ENCODE measurements at regions not wholly inside any gene's neighbourhood (a gene's known extent, or its start where the extent isn't known, plus 50 kb on each side); places are given as distances from the start of the nearest gene placed in this dataset.

DNA sequence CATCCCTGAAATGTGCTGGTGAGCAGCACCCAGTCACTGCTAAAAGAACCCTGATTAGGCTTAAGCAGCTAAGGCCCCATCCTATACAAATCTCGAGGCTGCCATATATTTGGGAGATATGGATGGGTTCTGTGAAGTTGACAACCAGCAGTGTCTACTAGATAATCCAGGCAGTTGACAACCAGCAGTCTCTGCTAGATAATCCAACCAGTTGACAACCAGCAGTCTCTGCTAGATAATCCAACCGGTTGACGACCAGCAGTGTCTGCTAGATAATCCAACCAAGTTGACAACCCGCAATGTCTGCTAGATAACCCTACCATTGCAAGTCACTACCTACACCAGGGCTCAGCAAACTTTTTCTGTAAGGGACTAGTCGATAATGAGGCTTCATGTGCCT lies 58.3 kb upstream of the KDM7A start:
- Histone ChIP-seq H3K4me2 (ENCODE audit: low read length, poor library complexity, severe bottlenecking) (no peak overlapping the region), H2BK15ac (ENCODE audit: low read depth, poor library complexity, severe bottlenecking) (no peak overlapping the region), H2AK5ac (ENCODE audit: low read length, severe bottlenecking) (no peak overlapping the region), H3K4me3 (ENCODE audit: insufficient read depth in 1 of 2, low read depth in 1 of 2, low read length in 2 of 2) (no peak overlapping the region), H3K27me3 (ENCODE audit: control insufficient read depth in 1 of 2, insufficient read depth in 1 of 2, low read length in 2 of 2) (peaks cover 32 to 76% of the 10 kb centered on the region in 2 experiments), H3K23ac (ENCODE audit: low read length in 2 of 2) (no peak overlapping the region), H2BK12ac (ENCODE audit: low read length in 2 of 2) (no peak overlapping the region), H3K9me3 (ENCODE audit: control insufficient read depth, low read length) (no peaks in the 10 kb centered on the region), H3K4me1 (ENCODE audit: control insufficient read depth, insufficient read depth, low read depth, low read length) (peaks cover 14% of the 10 kb centered on the region), H2BK5ac (ENCODE audit: low read depth, low read length, poor library complexity, severe bottlenecking) (no peak overlapping the region), H3K4ac (ENCODE audit: low read depth in 1 of 2, low read length in 2 of 2) (no peak overlapping the region), H4K8ac (ENCODE audit: low read length) (no peak overlapping the region), H3K27ac (ENCODE audit: low read length, poor library complexity, severe bottlenecking) (no peak overlapping the region), H3K18ac (ENCODE audit: low read depth in 1 of 2, low read length in 2 of 2) (no peak overlapping the region), H2AFZ (ENCODE audit: low read depth, low read length) (no peak overlapping the region), H3K9ac (ENCODE audit: low read length) (no peak overlapping the region), H4K91ac (ENCODE audit: low read length) (no peak overlapping the region), H3K14ac (ENCODE audit: low read length in 2 of 2) (no peak overlapping the region), H3K36me3 (ENCODE audit: control insufficient read depth in 1 of 2, insufficient read depth in 2 of 2, low read depth in 1 of 2, low read length in 2 of 2) (no peaks in the 10 kb centered on the region), H3K79me1 (replicated peaks; ENCODE audit: low read length, poor library complexity, severe bottlenecking) (no peaks in the 10 kb centered on the region), H2BK120ac (ENCODE audit: low read depth, low read length) (no peak overlapping the region)
- no peak for DNase-seq
- 70% methylated on average over 3 of the region's 5 CpGs for WGBS

DNA sequence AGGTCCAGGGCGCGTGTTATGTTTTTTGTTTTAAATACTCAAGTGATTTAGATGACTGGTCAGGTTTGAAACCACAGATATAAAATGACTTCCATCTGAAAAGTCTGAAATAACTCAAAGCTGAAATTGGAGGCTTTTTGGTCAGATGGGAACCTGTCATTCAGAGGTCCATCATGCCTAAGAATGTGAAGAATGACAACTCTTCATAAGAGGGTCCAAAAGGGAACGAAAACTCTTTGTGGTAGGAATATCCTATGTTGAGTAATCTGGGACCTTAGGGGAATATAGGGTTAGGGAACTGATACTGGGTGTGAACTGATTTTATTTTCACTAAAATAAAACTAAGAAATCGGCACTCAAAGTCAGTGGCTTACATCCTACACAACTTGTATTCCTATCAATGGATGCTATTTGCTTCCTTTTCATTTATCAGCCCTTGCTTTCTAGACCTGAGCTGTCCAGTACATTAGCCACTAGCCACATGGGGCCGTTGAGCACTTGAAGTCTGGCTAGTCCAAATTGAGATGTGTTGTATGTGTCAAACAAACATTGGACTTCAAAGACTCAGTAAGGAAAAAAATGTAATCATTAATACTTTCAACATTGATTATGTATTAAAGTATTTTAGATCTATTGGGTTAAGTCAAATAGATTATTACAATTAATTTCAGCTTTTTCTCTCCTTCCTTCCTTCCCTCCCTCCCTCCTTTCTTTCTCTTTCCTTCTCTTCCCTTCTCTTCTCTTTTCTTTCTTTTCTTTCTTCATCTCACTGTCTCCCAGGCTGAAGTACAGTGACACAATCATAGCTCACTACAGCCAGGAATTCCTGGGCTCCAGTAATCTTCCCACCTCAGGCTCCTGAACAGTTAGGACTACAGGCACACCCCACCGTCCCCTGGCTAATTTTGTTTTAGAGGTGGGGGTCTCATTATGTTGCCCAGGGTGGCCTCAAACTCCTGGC lies 56.5 kb upstream of the KDM7A start:
- 97% methylated on average over 3 of the region's 6 CpGs for WGBS
- H2BK5ac ChIP-seq (ENCODE audit: low read depth, low read length, poor library complexity, severe bottlenecking): no peak overlapping the region
- no peak overlapping the region for H3K4me2 ChIP-seq (ENCODE audit: low read length, poor library complexity, severe bottlenecking)
- H2AK5ac ChIP-seq (ENCODE audit: low read length, severe bottlenecking): no peak overlapping the region
- no peak overlapping the region for H2BK120ac ChIP-seq (ENCODE audit: low read depth, low read length)
- no peak overlapping the region for H2AFZ ChIP-seq (ENCODE audit: low read depth, low read length)
- no peak overlapping the region for H2BK15ac ChIP-seq (ENCODE audit: low read depth, poor library complexity, severe bottlenecking)
- DNase-seq: no peak
- no peak overlapping the region for H3K4me3 ChIP-seq (ENCODE audit: insufficient read depth in 1 of 2, low read depth in 1 of 2, low read length in 2 of 2)
- H3K4me1 ChIP-seq (ENCODE audit: control insufficient read depth, insufficient read depth, low read depth, low read length): peaks cover 19% of the 10 kb centered on the region
- no peak overlapping the region for H3K27ac ChIP-seq (ENCODE audit: low read length, poor library complexity, severe bottlenecking)
- no peak overlapping the region for H3K4ac ChIP-seq (ENCODE audit: low read depth in 1 of 2, low read length in 2 of 2)
- no peaks in the 10 kb centered on the region for H3K36me3 ChIP-seq (ENCODE audit: control insufficient read depth in 1 of 2, insufficient read depth in 2 of 2, low read depth in 1 of 2, low read length in 2 of 2)
- H2BK12ac ChIP-seq (ENCODE audit: low read length in 2 of 2): no peak overlapping the region
- H3K9ac ChIP-seq (ENCODE audit: low read length): no peak overlapping the region
- no peak overlapping the region for H4K91ac ChIP-seq (ENCODE audit: low read length)
- no peaks in the 10 kb centered on the region for H3K79me1 ChIP-seq (replicated peaks; ENCODE audit: low read length, poor library complexity, severe bottlenecking)
- H3K9me3 ChIP-seq (ENCODE audit: control insufficient read depth, low read length): no peaks in the 10 kb centered on the region
- H3K27me3 ChIP-seq (ENCODE audit: control insufficient read depth in 1 of 2, insufficient read depth in 1 of 2, low read length in 2 of 2): peaks cover 28 to 75% of the 10 kb centered on the region in 2 experiments
- no peak overlapping the region for H3K18ac ChIP-seq (ENCODE audit: low read depth in 1 of 2, low read length in 2 of 2)
- no peak overlapping the region for H3K14ac ChIP-seq (ENCODE audit: low read length in 2 of 2)
- no peak overlapping the region for H3K23ac ChIP-seq (ENCODE audit: low read length in 2 of 2)
- no peak overlapping the region for H4K8ac ChIP-seq (ENCODE audit: low read length)

DNA sequence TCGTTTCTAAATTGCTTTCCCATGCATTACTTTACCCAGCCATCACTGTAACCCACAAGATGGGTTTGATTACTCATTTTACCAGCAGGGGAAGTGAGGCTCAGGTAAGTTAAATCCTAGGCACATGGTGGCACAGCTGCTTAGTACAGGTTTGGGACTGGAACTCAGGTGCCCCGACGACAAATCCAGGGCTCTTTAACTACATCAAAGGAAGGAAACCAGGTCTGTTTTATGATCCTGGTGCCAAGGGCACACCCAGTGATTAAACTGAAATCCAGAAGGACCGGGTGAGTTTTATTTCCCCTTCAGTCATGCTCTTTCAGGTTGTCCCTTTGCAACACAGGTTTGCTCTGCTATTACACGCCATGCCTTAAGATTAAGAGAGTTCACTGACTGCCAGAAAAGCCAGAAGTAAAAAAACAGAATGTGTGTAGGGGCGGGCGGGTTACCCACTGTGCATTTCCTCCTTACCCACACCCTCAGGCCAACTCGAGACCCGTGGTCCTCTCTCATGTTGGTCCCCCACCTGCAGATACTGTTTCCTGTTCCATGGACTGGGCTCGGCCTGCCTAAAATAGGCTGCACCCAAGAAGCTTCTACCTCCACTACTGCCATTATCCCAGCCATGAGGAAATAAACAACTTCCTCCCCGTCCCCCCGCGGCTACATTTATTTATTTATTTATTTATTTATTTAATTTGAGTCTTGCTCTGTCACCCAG lies 55.1 kb upstream of the KDM7A start:
- Histone ChIP-seq H4K91ac (ENCODE audit: low read length) (no peak overlapping the region), H2BK12ac (ENCODE audit: low read length in 2 of 2) (no peak overlapping the region), H3K9me3 (ENCODE audit: control insufficient read depth, low read length) (no peaks in the 10 kb centered on the region), H2AFZ (ENCODE audit: low read depth, low read length) (no peak overlapping the region), H2BK5ac (ENCODE audit: low read depth, low read length, poor library complexity, severe bottlenecking) (no peak overlapping the region), H4K8ac (ENCODE audit: low read length) (no peak overlapping the region), H3K4me1 (ENCODE audit: control insufficient read depth, insufficient read depth, low read depth, low read length) (peaks cover 19% of the 10 kb centered on the region), H3K18ac (ENCODE audit: low read depth in 1 of 2, low read length in 2 of 2) (no peak overlapping the region), H2BK120ac (ENCODE audit: low read depth, low read length) (no peak overlapping the region), H3K4ac (ENCODE audit: low read depth in 1 of 2, low read length in 2 of 2) (no peak overlapping the region), H2BK15ac (ENCODE audit: low read depth, poor library complexity, severe bottlenecking) (no peak overlapping the region), H3K4me3 (ENCODE audit: insufficient read depth in 1 of 2, low read depth in 1 of 2, low read length in 2 of 2) (peak overlapping the region in 1 of 2 experiments; percentile 85), H3K27ac (ENCODE audit: low read length, poor library complexity, severe bottlenecking) (no peak overlapping the region), H3K4me2 (ENCODE audit: low read length, poor library complexity, severe bottlenecking) (no peak overlapping the region), H2AK5ac (ENCODE audit: low read length, severe bottlenecking) (no peak overlapping the region), H3K14ac (ENCODE audit: low read length in 2 of 2) (no peak overlapping the region), H3K36me3 (ENCODE audit: control insufficient read depth in 1 of 2, insufficient read depth in 2 of 2, low read depth in 1 of 2, low read length in 2 of 2) (no peaks in the 10 kb centered on the region), H3K27me3 (ENCODE audit: control insufficient read depth in 1 of 2, insufficient read depth in 1 of 2, low read length in 2 of 2) (peaks cover 20 to 76% of the 10 kb centered on the region in 2 experiments), H3K79me1 (replicated peaks; ENCODE audit: low read length, poor library complexity, severe bottlenecking) (no peaks in the 10 kb centered on the region), H3K9ac (ENCODE audit: low read length) (no peak overlapping the region), H3K23ac (ENCODE audit: low read length in 2 of 2) (no peak overlapping the region)
- 63% methylated on average over 9 of the region's 13 CpGs for WGBS
- DNase-seq: no peak

Data from mesenchymal stem cell (in vitro differentiated cells and primary cell).